GM12864 (cell line): ENCODE measurements at regions not wholly inside any gene's neighbourhood (a gene's known extent, or its start where the extent isn't known, plus 50 kb on each side); places are given as distances from the start of the nearest gene placed in this dataset.
"Not testable (repeated sequence)": the region's sequence is repeated elsewhere in the genome, so short reads cannot be mapped to it uniquely, and the experiment has no call there.

Experiments
- DNase-seq: peaks from one replicate; pipeline ENCODE4 v3.0.0-alpha.2; 2011; ENCODE audit warnings: low read depth
- H3K4me3 ChIP-seq: 2 replicates; pipeline ENCODE4 v1.5.1; 2011; ENCODE audit warnings: mild to moderate bottlenecking, low read depth, low read length, control low read depth
- TF ChIP-seq, protein P1 (sequence below): IDR thresholded peaks from 2 replicates; pipeline ENCODE4 v1.5.1; 2011; ENCODE audit warnings: low read depth, mild to moderate bottlenecking, moderate library complexity, low read length, control low read depth, inconsistent platforms; ENCODE audit errors: missing control alignments

DNA sequence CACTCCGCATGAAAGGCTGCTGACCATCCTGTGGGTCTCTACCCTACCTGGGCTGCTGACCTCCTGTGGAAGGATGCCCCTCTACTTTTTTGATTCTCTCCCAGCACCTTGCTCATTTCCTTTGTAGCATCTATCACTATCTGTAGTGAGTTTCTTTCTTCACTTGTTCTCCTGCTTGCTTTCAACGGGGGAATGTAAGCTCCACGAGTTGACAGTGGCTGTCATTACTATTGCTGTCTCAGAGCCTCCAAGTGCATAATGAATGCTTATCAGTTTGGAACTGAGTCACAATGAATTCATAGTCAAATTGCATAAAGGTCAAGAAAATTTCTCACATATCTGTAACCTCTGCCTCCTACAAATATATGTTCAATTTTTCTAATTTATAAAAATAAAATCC, 477.7 kb downstream of the PLCL1 start:
- DNase-seq = no peak
- H3K4me3 ChIP-seq = no peak overlapping the region
- TF ChIP-seq, protein P1, sequence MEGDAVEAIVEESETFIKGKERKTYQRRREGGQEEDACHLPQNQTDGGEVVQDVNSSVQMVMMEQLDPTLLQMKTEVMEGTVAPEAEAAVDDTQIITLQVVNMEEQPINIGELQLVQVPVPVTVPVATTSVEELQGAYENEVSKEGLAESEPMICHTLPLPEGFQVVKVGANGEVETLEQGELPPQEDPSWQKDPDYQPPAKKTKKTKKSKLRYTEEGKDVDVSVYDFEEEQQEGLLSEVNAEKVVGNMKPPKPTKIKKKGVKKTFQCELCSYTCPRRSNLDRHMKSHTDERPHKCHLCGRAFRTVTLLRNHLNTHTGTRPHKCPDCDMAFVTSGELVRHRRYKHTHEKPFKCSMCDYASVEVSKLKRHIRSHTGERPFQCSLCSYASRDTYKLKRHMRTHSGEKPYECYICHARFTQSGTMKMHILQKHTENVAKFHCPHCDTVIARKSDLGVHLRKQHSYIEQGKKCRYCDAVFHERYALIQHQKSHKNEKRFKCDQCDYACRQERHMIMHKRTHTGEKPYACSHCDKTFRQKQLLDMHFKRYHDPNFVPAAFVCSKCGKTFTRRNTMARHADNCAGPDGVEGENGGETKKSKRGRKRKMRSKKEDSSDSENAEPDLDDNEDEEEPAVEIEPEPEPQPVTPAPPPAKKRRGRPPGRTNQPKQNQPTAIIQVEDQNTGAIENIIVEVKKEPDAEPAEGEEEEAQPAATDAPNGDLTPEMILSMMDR = no peak

DNA sequence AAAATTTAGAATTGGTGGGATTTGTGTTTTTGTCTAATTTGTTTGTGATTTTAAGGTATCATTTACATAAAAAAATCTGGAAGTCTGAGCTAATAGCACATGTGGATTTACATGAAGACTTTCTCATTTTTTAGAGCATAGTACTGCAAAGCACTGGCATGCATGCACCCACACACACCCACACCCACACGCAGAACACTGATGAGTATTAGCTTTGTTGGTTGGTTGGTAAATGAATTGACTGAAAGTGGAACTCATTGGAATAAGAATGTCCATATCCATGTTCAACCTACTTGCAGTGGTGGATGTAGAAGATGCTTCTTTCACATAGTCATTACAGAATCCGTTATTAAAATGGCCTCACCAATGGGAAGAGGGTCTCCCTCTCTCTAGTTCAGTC, 475.8 kb downstream of the PLCL1 start:
- no peak for DNase-seq
- H3K4me3 ChIP-seq = no peak overlapping the region
- TF ChIP-seq, protein P1 = no peak

DNA sequence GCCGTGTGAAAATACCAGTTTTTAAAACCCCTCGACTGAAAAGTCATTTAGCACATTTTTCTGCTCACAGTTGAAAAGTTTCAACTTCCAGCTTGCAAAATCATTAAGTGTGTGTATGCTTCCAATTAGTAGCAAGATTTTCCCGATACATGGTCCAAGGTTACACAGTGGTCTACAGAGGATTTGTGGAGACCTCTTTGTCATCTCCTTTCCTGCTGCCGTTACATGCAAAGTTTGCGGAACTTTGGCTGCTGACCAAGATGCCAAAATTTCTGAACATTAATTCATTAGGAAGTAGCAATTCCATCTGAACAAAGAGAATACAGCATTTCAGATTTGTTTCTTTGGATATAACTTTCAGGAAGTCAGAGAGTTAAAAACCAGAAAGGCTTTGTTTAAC, 474.6 kb downstream of the PLCL1 start:
- no peak for DNase-seq
- TF ChIP-seq, protein P1 = no peak
- no peak overlapping the region for H3K4me3 ChIP-seq

DNA sequence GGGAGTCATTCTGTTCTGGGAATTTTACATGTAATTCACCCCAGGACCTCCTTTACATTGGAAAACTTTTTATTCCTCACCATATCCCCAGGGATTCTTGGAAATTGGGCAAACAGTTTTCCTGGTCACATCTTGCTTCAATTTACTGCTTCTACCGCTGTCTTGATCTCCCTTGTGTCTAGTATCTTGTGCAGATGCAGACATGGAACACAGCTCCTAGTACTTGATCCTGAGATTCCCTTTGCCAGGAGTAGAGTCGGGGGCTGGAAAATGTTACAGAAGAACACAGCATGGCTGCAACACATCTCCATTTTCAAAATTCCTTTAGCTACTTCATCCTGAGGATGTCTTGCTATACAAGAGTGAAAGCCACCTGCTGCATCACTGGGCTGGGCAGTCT, 472.8 kb downstream of the PLCL1 start:
- H3K4me3 ChIP-seq = no peak overlapping the region
- DNase-seq = no peak
- TF ChIP-seq, protein P1 = no peak

DNA sequence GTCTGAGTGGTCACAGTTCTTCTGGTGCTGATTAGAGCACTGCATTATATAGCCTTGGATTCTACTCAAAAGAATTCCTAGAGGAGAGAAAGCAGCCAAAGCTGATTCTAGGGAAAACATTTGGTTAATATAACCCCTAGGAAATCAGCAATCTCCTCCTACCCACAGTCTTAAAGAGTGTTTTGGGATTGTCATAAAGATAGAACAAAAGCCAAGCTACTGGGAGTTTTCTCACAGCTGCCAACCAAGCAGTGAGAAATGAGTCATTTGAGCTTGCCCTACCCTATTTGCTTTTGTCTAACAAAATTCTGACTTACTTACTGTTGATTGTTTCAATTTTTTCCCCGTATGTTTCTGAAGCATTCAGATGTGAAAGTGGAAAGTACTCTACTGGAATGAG, 469.3 kb downstream of the PLCL1 start:
- H3K4me3 ChIP-seq = no peak overlapping the region
- DNase-seq = no peak
- TF ChIP-seq, protein P1 = no peak

DNA sequence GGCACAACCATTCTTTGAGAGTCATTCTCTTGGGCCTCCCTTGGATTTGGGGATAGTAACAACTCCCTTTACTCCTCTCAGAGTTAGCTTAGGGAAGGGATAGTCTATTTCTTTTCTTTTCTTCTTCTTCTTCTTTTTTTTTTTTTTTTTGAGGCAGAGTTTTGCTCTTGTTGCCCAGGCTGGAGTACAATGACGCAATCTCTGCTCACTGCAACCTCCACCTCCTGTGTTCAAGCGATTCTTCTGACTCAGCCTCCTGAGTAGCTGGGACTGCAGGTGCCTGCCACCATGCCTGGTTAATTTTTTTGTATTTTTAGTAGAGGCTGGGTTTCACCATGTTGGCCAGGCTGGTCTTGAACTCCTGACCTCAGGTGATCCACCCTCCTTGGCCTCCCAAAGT, 465.8 kb downstream of the PLCL1 start:
- not testable (repeated sequence) for H3K4me3 ChIP-seq, DNase-seq

DNA sequence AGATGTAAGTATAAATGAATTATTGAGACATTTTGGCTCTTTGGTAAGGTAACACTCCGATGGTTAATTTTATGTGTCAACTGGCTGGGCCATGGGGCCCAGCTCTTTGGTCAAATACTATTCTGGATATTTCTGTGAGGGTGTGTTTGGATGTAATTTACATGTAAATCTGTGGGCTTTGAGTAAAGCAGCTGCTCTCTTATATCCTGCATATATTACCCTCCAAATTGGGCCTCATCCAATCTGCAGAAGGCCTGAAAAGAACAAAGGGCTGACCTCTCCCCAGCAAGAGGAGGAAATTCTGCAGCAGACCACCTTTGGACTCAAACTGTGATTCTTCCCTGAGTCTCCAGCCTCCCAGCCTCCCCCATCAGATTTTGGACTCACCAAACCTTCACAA, 464.1 kb downstream of the PLCL1 start:
- DNase-seq = no peak
- no peak overlapping the region for H3K4me3 ChIP-seq
- TF ChIP-seq, protein P1 = no peak

DNA sequence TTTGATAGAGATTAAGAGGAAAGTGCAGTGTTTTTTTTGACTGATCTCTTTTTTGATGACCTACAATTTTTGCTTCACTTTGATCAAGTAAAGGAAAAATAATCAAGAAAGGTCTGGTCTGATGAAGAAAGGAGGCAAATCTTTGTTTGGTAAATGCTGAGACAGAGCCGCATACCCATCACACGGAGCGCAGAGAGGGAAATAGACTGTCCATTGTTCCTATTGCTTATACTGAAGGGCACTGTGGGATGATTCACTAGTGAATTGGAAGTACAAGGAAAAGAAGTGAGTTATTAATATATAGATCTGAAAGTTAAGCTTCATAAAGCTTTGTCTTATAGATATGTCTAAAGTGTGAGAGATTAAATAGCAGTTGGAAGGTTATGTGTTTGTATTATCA, 455.1 kb downstream of the PLCL1 start:
- DNase-seq = no peak
- H3K4me3 ChIP-seq = no peak overlapping the region
- TF ChIP-seq, protein P1 = no peak
